HG03025 (cell line): ENCODE measurements at regions not wholly inside any gene's neighbourhood (a gene's known extent, or its start where the extent isn't known, plus 50 kb on each side); places are given as distances from the start of the nearest gene placed in this dataset.
"Not testable (repeated sequence)": the region's sequence is repeated elsewhere in the genome, so short reads cannot be mapped to it uniquely, and the experiment has no call there.

ENCODE experiments used
- ATAC-seq: cut with Tn5 transposase; IDR thresholded peaks from one replicate; pipeline ENCODE4 v1.9.1; 2021; ENCODE audit warnings: mild to moderate bottlenecking, moderate library complexity; ENCODE audit not compliant: unreplicated experiment, low FRiP score

DNA sequence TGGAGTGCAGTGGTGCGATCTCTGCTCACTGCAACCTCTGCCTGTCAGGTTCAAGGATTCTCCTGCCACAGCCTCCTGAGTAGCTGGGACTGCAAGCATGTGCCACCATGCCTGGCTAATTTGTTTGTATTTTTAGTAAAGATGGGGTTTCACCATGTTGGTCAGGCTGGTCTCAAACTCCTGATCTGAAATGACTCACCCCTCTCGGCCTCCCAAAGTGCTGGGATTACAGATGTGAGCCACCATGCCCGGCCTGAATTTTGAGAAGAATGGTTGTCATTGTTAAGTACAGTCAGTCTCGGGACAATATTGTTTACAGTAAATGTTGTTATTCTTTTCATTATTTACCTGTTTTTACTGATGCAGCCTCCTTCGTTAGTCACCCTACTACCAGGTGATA is 1226.2 kb upstream of the TENM3 start:
- no peak for ATAC-seq

DNA sequence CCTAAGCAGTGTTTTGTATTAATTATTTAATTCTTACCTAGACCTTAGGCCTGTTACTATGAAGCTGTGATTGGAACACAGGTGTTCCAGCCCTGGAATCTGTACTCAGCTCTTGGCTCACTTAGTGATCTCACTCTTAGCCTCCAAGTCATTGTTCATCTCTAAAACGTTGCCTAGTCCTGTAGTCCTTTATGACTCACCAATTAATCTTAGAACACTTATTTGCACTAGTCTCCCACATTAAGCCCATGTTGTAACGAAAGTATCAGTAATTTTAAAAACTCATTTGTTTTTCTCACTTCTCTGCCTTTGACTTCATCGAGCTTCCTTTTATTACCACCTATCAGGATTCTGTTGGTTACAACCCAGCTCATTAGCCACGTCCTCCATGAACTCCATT is 1224.7 kb upstream of the TENM3 start:
- no peak for ATAC-seq

DNA sequence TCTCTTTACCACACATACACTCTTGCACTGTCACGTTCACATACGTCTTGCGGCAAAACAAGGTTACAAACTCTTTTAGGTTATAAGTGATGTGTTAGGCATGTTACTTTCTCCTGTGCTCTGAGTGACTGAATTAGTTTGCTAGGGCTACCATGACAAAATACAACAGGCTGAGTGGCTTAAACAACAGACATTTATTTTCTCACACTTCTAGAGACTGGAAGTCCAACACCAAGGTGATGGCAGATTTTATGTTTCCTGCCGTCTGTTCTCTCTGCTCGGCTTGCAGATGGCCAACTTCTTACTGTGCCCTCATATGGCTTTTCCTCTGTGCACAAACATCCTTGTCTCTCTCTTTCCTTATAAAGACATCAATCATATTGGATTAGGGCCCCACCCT is 1224.3 kb upstream of the TENM3 start:
- no peak for ATAC-seq

DNA sequence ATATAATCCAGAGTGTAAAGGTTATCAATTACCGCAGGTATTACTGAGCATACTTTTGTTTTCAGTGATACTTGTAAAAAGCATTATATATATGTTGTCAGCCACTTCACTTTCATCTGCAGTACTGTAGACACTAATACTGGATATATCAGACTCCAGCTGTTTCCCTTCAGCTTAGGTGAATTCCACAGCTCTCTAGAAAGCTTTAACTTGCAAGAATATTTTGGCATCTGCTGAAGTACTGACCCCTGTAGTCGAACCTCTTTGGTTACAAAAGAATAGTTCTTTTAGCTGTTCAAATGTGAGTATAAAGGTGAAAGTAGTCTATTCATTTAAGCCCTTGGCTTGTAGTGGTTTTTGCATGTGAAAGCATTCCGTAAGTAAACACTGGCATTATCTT is 1222.7 kb upstream of the TENM3 start:
- ATAC-seq: no peak

DNA sequence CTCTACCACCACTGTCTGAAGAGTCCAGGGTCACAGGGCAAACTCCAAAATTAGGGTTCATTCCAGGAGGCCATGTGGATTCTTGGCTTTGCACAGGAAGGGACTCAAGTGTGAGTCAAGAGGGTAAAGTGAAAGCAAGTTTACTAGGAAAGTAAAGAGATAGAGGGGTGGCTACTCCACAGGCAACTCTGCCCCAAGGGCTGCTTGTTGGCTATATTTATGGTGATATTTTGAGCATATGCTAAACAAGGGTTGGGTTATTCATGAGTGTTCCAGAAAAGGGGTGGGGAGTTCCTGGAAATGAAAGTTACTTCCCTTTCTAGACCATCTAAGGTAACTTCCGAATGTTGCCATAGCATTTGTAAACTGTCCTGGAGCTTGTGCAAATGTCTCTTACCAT is 1222.0 kb upstream of the TENM3 start:
- no peak for ATAC-seq

DNA sequence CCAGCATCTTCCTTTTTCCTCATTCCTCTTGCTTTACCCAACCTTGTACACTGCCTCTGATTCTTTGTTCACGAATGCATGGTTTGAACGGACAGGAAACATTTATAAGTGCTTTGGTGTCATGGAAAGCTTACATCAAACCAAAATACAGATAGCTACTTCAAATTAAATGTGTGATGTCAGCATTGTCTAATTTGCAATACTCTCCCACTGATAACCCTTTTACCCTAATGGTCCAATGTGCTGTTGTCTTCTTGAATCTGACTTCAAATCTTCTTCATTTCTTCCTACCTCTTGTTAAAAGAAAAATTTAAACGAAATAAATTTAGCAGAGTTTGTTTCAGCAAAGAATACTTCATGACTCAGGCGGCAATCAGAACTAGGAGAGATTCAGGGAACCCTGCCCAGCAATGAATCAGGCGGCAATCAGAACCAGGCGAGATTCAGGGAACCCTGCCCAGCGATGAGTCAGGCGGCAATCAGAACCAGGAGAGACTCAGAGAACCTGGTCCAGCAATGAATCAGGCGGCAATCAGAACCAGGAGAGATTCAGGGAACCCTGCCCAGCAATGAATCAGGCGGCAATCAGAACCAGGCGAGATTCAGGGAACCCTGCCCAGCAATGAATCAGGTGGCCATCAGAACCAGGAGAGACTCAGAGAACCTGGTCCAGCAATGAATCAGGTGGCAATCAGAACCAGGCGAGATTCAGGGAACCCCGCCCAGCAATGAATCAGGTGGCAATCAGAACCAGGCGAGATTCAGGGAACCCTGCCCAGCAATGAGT is 1212.9 kb upstream of the TENM3 start:
- ATAC-seq: not testable (repeated sequence)

DNA sequence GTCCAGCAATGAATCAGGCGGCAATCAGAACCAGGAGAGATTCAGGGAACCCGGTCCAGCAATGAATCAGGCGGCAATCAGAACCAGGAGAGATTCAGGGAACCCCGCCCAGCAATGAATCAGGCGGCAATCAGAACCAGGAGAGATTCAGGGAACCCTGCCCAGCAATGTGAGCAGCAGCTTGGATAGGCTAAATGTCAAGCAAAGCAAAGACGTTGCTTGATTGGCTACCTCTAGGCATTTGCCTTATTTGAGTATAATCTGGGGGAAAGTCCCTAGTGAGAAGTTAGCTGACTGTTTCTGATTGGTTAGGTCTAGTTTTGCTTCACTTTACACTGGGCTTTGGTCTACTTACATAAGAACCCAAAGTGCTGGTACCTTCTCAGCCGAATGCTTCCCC is 1212.2 kb upstream of the TENM3 start:
- ATAC-seq: no peak

DNA sequence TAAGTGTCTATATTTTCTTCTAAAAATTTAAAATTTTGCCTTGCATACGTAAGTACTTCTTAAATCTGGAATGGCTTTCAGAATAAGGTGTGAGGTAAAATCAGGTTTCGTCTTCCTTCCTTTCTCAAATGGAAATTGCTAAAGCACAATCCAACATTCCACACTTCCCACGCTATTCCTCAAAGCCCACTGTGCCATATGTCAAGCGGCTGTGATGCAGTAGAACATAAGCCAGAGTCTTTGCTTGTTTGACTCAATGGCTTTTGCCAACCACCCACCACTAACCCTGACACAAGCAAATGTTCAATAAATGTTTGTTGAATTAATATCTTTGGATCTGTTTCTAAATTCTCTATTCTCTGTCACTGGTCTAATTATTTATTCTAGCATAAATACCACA is 1199.7 kb upstream of the TENM3 start:
- ATAC-seq: no peak

DNA sequence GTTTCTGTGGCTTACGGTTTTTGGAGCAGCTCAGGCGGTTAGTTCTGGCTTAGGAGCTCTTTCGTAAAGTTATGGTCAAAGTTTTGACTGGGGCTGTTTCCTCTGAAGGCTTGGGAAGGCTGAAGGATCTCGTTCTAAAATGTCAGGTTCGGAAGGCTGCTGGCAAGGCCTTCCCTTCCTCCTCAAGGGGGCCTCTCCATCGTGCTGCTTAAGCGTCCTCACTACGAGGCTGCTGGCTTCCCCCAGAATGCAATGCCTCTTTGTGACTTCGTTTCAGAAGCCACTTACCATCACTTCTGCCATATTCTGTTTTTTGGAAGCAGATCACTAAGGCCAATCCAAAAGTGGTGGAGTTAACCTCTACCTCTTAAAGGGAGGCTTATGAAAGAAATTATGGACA is 1196.4 kb upstream of the TENM3 start:
- no peak for ATAC-seq

DNA sequence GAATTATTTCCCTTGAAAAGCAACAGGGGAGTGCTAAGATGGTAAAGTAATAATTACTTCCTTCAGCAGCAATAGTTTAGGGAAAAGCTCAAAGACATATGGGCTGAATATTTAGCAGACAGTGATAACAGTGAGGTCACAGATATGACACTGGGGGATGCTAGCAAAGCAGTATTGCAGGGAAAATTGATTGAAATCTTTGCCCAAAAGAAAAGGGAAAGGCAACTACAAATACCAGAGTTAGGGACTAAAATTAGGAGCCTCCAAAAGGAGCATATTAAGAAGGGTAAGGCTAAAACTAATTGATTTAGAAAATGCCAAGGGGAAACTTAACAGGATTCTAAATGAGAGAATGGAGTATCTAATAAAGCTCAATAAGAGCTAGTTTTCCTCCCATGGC is 1191.3 kb upstream of the TENM3 start:
- no peak for ATAC-seq

DNA sequence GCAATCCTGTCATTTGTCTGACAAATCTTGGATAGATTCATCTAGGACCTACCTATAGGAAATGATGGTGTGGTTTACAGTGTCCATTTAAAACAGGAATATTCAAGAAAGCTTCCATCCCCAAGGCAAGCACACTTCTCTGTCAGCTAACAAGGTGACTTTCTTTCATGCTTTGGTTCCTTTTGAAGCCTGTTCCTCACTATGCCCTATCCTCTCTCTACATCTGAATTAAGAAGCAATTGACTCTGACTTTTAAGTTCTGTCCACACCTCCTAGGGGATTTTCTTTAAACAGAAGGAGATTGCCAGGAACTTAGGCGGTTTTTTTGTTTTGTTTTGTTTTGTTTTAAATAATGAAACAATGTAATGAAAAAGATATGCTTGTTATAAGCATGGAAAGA is 1181.4 kb upstream of the TENM3 start:
- no peak for ATAC-seq

DNA sequence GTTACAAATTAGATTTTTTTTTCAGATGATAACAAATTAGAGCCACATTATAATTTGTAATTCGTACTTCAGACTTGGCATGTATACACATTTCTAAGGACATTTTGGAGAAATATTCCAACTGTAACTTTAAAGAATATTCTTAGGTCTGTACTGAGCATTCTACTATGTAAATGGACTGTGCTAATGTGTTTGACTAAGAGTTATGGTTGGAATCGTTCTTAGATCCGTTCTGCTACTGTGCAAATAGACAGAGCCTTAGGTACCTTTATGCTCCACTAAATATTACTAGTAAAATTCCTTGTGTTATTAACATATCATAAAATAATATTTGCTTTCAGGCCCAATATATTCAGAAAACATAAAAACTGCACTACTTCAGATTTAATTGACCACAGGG is 1180.0 kb upstream of the TENM3 start:
- no peak for ATAC-seq

DNA sequence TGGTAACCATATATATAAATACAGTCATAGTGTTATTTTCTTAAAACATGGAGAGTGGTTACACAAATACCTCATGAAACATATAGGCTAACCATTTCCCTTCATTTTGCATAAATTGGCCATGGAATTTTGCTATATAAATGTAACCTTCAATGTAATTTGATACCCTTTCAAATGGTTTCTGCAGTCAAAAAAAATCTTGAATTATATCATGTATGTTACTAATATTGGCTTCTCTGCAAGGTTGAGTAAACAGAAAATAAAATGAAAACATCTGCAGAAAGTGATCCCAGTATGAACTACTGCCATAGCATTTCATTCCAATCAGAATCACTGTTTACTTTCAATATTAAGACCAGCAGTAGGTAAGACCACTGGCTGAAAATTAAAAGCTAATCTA is 1165.9 kb upstream of the TENM3 start:
- ATAC-seq: no peak

DNA sequence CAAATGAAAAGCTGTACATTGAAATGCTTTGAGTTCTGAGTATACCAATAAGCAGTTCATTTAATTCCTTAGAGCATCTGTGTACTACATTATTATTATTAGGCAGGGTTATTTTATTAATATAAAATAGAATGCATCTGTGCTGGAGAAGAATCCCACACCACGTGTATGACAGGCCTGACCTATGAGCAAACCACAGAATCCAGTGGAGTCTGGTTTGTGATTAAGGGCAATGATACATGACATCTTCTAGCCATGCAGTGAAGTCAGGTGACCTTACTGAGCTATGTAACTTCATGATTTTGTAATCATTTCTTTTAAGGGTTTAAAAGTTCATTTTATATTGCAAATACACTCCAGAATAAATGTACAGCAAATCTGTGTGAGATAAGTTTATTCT is 1165.0 kb upstream of the TENM3 start:
- ATAC-seq: no peak

DNA sequence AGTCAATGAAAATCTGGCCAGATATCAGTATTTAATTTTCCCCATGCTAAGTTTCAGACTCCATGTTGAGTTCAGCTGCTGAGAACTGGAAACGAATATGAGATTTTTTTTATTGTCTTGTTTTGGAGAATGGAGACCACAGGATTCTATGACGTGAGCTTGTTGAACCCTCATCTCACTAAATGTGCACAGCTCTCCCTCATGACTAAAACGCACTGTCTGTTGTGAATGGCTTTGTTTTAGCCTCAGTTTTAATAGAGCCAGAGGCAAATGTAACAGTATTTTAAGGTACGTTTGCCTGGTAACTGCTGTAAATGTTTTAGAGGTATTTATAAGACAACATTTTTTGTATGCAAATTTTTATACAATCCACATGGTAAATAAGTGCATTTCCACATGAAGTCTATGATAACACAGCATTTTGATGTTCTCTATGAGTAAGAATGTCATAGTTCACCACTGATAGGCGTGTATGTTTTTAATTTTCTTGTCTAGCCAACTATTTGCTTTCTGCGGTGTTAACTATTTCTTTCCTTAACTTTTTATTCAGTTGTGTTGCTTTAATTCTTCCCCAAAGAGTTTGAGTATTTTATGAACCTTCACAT is 1159.3 kb upstream of the TENM3 start:
- no peak for ATAC-seq

DNA sequence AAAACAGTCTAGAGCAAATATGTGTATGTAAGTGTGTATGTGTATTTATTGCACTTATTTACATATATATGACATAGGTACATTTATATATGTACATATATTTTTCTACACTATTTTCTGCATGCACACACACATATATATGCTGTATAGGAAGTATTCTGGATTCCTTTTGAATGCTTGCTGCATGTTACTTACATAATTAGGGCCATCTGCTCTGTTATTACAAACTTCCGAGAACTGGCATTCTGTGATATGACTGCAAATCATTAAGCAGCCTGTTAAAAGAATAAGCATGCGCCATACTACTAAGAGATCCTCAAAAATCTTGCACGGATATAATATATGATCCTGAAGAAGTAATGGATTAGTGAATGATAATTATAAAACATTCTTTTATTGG is 1157.6 kb upstream of the TENM3 start:
- ATAC-seq: no peak

DNA sequence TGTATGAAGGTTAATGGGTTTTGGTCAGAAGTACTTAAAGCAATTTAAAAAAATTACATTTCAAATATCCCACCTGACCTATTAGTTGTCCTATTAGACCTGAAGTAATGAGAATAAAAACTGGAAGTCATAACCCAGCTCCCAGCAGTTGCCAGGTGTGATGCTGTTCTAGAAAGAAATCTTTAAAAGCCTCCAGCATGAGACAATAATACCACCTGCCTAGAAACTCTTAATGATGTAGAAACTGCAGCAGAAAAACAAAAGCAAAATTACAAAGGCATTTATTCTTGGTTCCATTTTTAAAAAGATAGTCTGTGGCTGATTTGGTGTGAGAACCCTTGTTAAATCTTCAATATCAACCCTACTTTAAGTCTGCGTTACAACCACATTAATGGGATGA is 1137.7 kb upstream of the TENM3 start:
- no peak for ATAC-seq

DNA sequence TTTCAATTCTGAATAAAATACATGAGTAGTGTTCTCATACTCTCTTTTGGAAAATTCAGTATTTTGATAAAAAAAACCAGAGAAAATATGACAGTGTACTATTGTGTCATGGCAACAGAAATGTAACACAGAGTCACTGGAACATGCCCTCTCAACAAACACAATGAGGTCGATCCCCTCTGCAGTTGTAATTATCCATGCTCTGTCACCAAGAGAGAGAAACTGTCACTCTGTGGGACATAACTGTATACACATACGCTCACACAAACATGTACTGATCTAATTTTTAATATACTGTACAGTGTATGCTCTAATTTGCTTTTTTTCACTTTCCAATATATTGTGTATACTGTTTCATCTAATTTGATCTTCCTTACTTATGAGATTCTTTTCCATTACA is 1136.8 kb upstream of the TENM3 start:
- ATAC-seq: no peak

DNA sequence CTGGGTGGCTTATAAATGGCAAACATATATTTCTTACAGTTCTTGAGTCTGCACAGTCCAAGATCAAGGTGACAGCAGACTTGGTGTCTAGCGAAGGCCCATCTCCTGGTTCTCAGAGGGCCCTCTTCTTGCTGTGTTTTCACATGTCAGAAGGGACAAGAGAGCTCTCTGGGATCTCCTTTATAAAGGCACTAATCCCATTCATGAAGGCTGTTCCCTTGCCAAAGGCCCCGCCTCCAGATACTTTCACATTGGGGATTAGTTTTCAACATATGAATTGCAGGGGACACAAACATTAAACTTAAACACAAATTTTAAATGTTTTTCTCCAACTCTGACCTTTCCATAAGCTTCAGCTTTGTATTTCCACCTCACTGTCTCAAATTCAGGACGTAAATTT is 1135.0 kb upstream of the TENM3 start:
- no peak for ATAC-seq

DNA sequence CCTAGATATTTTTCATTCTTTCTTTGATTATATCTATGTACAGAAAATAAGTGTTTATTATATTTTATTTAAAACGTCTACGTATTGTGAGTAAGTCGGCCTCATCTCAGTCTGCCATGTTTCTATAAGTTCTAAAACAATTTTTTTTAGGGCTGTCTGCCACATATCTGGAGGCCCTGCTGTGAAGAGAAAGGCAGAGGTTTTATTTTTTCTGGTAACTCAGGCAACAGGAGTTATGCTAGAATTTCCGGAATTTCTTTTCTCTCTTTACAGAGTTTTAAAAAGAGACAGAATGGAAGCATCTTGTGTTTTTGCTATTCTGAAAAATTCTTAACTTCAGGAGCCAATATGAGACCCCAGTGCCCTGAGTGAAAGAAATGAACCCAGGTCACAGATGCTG is 1124.0 kb upstream of the TENM3 start:
- ATAC-seq: no peak

DNA sequence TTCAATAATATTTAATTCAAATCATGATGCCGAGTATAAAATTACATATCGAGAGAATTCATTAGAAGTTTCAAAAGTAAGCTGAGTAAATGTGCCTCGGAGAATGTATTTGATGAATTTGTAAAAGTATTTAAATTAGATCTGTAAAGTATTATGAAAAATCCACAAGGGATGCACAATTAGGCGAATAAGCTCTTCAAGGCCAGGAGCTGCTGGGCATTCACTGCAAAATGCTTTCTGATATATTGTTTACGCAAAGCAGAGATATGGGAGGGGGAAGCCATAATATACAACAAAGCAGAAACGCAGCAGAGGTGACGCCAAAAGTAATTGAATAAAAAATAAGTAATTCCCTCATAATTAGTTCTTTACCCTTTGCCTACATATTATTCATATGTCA is 1121.5 kb upstream of the TENM3 start:
- no peak for ATAC-seq

DNA sequence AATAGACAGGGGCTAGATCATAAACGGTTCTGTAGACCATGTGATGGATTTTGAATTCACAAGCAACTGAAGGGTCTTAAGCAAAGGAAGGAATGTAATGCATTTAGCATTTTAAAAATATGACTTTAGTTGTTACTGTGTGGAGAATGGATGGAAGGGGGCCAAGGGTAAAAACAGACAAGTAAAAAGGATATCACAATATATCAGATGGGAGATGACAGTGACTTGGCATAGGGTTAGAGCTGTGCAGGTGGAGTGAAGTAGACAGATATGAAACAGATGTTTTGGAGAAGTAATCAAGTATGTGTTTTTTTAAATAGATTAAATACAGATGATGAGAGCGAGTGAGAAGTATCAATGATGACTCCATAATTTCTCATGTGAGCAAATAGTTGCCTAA is 1116.0 kb upstream of the TENM3 start:
- no peak for ATAC-seq

DNA sequence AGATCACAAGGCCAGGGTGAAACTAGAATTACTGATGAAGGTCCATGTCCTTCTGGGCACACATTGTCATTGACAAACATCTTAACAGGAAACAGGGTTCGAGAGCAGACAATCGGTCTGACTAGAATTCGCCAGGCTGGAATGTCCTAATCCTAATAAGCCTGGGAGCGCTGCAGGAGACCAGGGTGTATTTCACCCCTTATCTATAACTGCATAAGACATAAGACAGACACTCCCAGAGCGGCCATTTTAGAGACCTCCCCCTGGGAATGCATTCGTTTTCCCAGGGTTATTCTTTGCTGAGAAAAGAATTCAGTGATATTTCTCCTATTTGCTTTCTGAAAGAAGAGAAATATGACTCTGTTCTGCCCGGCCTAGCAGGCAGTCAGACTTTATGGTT is 1112.9 kb upstream of the TENM3 start:
- ATAC-seq: not testable (repeated sequence)
